Peyer's patch (tissue), 4 donors: ENCODE measurements at regions not wholly inside any gene's neighbourhood (a gene's known extent, or its start where the extent isn't known, plus 50 kb on each side); places are given as distances from the start of the nearest gene placed in this dataset.

ENCODE experiments used
- CTCF ChIP-seq, 6 experiments: fragments of 450-650 bp in 4 of 6; fragments of 200-600 bp in 2 of 6; sonication (generic) in 1 of 6; IDR thresholded peaks; one replicate each; pipeline ENCODE4 v1.5.1; 2017 to 2019; ENCODE audit warnings: antibody characterized with exemption in 6 of 6, mild to moderate bottlenecking in 3 of 6, moderate library complexity in 1 of 6
- POLR2A ChIP-seq, 2 donors: fragments of 450-650 bp; IDR thresholded peaks; one replicate each; pipeline ENCODE4 v1.5.1; 2017; ENCODE audit warnings: antibody characterized with exemption in 2 of 2, mild to moderate bottlenecking in 2 of 2, moderate library complexity in 2 of 2

DNA sequence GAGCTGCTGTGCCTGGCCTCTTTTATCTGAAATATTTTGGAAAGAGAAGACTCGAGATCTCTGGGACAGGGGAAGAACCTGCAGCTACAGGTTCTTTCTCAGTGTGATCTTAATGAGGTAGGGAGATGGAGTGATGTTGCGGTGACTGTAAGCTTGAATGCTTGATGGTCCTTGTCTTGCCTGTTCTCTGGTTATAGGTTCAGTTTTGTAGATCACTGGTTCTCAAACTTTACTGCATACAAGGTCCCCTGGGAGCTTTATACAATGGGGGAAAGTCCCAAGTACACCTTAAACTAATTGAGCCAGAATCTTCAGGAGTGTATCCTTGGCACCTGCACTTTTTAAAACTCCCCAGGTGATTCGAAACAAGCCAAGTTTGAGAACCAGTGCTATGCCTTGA is 136.7 kb upstream of the CXCR4 start:
- TF ChIP-seq CTCF (IDR thresholded peaks at IDR 0.05) = no peak
- TF ChIP-seq POLR2A (IDR thresholded peaks at IDR 0.05) = no peak
